ENCODE measurements at regions not wholly inside any gene's neighbourhood (a gene's known extent, or its start where the extent isn't known, plus 50 kb on each side); places are given as distances from the start of the nearest gene placed in this dataset.
A peak's percentile ranks its signal among the peaks of the same experiment; 100 is the strongest.

DNA sequence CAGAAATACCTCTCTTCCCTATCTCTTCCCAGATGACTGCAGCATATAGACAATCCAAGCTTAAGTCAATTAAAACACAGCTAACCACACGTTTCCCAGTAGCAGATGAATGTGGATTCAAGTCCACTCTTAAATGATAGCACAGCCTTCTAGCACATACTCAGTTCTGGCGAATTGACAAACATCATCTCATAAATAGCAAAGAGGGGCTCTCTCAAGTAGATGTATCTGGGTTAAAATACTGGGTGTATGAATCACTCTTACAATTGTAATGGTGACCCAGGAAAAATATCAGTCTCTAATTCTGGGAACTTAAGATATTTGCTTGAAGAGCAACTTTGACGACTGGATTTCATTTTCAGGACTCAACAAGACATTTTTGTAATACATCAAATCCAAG lies 67.0 kb upstream of the HAPLN1 start:
- CTCF ChIA-PET, result no interaction called here
- POLR2A ChIA-PET, result no interaction called here
- no peaks in the 10 kb centered on the region for H3K4me1 ChIP-seq (ENCODE audit: control insufficient read depth, insufficient read depth, low read length)

DNA sequence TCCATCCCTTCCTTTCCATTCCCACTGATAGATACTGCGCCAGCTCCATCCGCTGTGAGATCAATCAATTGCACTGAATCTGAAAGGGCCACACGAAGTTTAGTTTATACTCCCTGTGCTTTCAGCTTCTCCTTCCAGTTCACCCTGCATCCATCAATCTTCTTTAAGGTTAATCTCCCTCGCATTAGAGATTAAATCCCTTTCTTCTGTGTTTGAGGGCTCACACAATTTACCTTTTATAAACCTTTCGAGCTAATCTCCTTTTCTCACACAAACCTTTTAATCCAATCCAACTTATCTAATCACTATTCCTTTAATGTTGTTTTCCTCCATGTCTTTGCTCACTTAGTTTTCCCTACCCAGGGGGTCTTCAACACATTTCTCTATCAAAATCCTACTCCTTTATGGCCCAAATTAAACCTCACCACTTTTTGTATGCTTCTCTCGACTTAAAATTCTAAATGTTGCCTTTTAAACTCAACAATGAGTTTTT lies 64.6 kb upstream of the HAPLN1 start:
- H3K27ac ChIP-seq (ENCODE audit: extremely low read depth, low read depth, low read length), result no peak overlapping the region
- H3K9me3 ChIP-seq (ENCODE audit: control insufficient read depth, insufficient read depth, low read depth, low read length), result no peaks in the 10 kb centered on the region
- ChIA-PET CTCF (no interaction called here), POLR2A (no interaction called here)
- no peak overlapping the region for H3K4me3 ChIP-seq (ENCODE audit: low read depth, low read length)
- H3K36me3 ChIP-seq (ENCODE audit: control insufficient read depth in 2 of 2, insufficient read depth in 1 of 2, low read length in 2 of 2), result no peaks in the 10 kb centered on the region
- no peaks in the 10 kb centered on the region for H3K4me1 ChIP-seq (ENCODE audit: control insufficient read depth, insufficient read depth, low read length)
- no peak for TF ChIP-seq ZNF776 (tag by site-specific recombination; IDR thresholded peaks at IDR 0.05; ENCODE audit: borderline replicate concordance)
- TF ChIP-seq FEZF1 (tag by site-specific recombination; IDR thresholded peaks at IDR 0.05), result peak; percentile 28; the same call in 1 of the 2 replicates
- no peak for TF ChIP-seq ZEB2 (tag by site-specific recombination; IDR thresholded peaks at IDR 0.05)
- TF ChIP-seq, protein P1, sequence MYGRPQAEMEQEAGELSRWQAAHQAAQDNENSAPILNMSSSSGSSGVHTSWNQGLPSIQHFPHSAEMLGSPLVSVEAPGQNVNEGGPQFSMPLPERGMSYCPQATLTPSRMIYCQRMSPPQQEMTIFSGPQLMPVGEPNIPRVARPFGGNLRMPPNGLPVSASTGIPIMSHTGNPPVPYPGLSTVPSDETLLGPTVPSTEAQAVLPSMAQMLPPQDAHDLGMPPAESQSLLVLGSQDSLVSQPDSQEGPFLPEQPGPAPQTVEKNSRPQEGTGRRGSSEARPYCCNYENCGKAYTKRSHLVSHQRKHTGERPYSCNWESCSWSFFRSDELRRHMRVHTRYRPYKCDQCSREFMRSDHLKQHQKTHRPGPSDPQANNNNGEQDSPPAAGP (tag by site-specific recombination; IDR thresholded peaks at IDR 0.05), result no peak
- TF ChIP-seq MZF1 (tag by site-specific recombination; IDR thresholded peaks at IDR 0.05; ENCODE audit: borderline replicate concordance), result no peak

More for the DNA sequence above, 67.0 kb upstream of the HAPLN1 start:
- no peak overlapping the region for H3K4me3 ChIP-seq (ENCODE audit: low read depth, low read length)
- H3K9me3 ChIP-seq (ENCODE audit: control insufficient read depth, insufficient read depth, low read depth, low read length), result no peaks in the 10 kb centered on the region
- H3K27ac ChIP-seq (ENCODE audit: extremely low read depth, low read depth, low read length), result no peak overlapping the region
- TF ChIP-seq EGR2 (tag by site-specific recombination; IDR thresholded peaks at IDR 0.05; ENCODE audit: low read depth) (no peak), OSR2 (tag by site-specific recombination; IDR thresholded peaks at IDR 0.05) (no peak), GLIS2 (tag by site-specific recombination; IDR thresholded peaks at IDR 0.05) (no peak), ZNF549 (tag by site-specific recombination; IDR thresholded peaks at IDR 0.05) (no peak), ZNF433 (tag by site-specific recombination; IDR thresholded peaks at IDR 0.05; ENCODE audit: low read depth) (no peak), ZNF473 (tag by site-specific recombination; IDR thresholded peaks at IDR 0.05) (no peak), ZNF324 (tag by site-specific recombination; IDR thresholded peaks at IDR 0.05) (no peak), ZEB2 (tag by site-specific recombination; IDR thresholded peaks at IDR 0.05) (no peak), ZNF10 (tag by site-specific recombination; IDR thresholded peaks at IDR 0.05) (no peak), ZNF24 (tag by site-specific recombination; IDR thresholded peaks at IDR 0.05) (no peak)
- TF ChIP-seq, protein P2, sequence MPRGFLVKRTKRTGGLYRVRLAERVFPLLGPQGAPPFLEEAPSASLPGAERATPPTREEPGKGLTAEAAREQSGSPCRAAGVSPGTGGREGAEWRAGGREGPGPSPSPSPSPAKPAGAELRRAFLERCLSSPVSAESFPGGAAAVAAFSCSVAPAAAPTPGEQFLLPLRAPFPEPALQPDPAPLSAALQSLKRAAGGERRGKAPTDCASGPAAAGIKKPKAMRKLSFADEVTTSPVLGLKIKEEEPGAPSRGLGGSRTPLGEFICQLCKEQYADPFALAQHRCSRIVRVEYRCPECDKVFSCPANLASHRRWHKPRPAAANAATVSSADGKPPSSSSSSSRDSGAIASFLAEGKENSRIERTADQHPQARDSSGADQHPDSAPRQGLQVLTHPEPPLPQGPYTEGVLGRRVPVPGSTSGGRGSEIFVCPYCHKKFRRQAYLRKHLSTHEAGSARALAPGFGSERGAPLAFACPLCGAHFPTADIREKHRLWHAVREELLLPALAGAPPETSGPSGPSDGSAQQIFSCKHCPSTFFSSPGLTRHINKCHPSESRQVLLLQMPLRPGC (tag by site-specific recombination; IDR thresholded peaks at IDR 0.05), result no peak
- TF ChIP-seq, protein P3, sequence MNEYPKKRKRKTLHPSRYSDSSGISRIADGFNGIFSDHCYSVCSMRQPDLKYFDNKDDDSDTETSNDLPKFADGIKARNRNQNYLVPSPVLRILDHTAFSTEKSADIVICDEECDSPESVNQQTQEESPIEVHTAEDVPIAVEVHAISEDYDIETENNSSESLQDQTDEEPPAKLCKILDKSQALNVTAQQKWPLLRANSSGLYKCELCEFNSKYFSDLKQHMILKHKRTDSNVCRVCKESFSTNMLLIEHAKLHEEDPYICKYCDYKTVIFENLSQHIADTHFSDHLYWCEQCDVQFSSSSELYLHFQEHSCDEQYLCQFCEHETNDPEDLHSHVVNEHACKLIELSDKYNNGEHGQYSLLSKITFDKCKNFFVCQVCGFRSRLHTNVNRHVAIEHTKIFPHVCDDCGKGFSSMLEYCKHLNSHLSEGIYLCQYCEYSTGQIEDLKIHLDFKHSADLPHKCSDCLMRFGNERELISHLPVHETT (tag by site-specific recombination; IDR thresholded peaks at IDR 0.05), result no peak
- TF ChIP-seq, protein P4, sequence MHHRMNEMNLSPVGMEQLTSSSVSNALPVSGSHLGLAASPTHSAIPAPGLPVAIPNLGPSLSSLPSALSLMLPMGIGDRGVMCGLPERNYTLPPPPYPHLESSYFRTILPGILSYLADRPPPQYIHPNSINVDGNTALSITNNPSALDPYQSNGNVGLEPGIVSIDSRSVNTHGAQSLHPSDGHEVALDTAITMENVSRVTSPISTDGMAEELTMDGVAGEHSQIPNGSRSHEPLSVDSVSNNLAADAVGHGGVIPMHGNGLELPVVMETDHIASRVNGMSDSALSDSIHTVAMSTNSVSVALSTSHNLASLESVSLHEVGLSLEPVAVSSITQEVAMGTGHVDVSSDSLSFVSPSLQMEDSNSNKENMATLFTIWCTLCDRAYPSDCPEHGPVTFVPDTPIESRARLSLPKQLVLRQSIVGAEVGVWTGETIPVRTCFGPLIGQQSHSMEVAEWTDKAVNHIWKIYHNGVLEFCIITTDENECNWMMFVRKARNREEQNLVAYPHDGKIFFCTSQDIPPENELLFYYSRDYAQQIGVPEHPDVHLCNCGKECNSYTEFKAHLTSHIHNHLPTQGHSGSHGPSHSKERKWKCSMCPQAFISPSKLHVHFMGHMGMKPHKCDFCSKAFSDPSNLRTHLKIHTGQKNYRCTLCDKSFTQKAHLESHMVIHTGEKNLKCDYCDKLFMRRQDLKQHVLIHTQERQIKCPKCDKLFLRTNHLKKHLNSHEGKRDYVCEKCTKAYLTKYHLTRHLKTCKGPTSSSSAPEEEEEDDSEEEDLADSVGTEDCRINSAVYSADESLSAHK (tag by site-specific recombination; IDR thresholded peaks at IDR 0.05), result no peak
- no peaks in the 10 kb centered on the region for H3K36me3 ChIP-seq (ENCODE audit: control insufficient read depth in 2 of 2, insufficient read depth in 1 of 2, low read length in 2 of 2)
